ENCODE measurements at regions not wholly inside any gene's neighbourhood (a gene's known extent, or its start where the extent isn't known, plus 50 kb on each side); places are given as distances from the start of the nearest gene placed in this dataset.

- TF ChIP-seq, protein P1, sequence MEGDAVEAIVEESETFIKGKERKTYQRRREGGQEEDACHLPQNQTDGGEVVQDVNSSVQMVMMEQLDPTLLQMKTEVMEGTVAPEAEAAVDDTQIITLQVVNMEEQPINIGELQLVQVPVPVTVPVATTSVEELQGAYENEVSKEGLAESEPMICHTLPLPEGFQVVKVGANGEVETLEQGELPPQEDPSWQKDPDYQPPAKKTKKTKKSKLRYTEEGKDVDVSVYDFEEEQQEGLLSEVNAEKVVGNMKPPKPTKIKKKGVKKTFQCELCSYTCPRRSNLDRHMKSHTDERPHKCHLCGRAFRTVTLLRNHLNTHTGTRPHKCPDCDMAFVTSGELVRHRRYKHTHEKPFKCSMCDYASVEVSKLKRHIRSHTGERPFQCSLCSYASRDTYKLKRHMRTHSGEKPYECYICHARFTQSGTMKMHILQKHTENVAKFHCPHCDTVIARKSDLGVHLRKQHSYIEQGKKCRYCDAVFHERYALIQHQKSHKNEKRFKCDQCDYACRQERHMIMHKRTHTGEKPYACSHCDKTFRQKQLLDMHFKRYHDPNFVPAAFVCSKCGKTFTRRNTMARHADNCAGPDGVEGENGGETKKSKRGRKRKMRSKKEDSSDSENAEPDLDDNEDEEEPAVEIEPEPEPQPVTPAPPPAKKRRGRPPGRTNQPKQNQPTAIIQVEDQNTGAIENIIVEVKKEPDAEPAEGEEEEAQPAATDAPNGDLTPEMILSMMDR (IDR thresholded peaks at IDR 0.05), result no peak
- TF ChIP-seq POLR2A (IDR thresholded peaks at IDR 0.05), result no peak
Observed at GRCh38 chr11:38680746-38681145, 2082.7 kb upstream of the RAG2 start.

Measured in uterus (tissue), 2 donors.